ENCODE measurements at regions not wholly inside any gene's neighbourhood (a gene's known extent, or its start where the extent isn't known, plus 50 kb on each side); places are given as distances from the start of the nearest gene placed in this dataset.

GRCh38 chr14:82438436-82438835 is 904.8 kb upstream of the SEL1L start:
- no peak for DNase-seq (ENCODE audit: low read depth in 2 of 2)

DNA sequence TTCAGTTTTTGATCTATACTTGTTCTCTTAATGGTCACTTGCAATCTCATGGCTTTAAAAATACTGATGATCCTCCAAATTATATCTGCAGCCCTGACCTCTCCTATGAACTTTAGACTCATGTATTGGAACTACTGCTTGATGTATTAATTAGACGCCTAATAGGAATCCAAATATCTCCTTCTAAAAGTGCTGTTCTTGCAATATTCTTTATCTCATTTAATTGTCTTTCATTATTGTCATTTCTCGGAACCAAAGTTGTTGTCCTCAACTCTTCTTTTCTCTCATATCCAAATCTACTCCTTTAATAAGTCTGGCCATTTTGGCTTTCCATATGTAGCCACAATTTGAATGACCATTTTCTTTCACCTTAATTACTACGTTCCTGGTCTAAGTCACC is 907.6 kb upstream of the SEL1L start:
- DNase-seq (ENCODE audit: low read depth in 2 of 2): no peak

GRCh38 chr14:82445810-82446570 is 912.3 kb upstream of the SEL1L start:
- DNase-seq (ENCODE audit: low read depth in 2 of 2): no peak

- no peak for DNase-seq (ENCODE audit: low read depth in 2 of 2)
Measured at GRCh38 chr14:82447586-82447985, 913.9 kb upstream of the SEL1L start.

GRCh38 chr14:82449926-82450468 is 916.3 kb upstream of the SEL1L start:
- no peak for DNase-seq (ENCODE audit: low read depth in 2 of 2)

- no peak for DNase-seq (ENCODE audit: low read depth in 2 of 2)
Measured at GRCh38 chr14:82451675-82452074, 918.0 kb upstream of the SEL1L start.

- no peak for DNase-seq (ENCODE audit: low read depth in 2 of 2)
Measured at GRCh38 chr14:82482345-82482744, 948.7 kb upstream of the SEL1L start.

DNA sequence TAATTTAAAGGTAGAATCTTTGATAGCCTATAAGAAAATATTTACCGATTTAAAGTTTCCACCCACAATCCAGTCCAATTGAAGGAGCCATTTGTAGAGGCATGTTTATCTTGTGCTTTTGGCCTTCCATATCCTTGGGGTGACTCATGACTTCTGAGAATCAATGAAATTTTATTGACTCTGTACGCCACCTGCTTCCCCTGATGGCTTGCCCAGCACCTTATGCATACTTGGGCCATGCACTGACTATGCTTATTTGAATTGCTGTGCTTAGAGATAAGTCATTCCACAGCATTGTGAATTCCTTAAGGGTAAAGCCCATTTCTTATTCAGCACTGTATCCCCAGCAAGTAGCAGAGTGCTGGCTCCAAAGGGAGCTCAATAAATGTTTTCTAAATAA is 954.8 kb upstream of the SEL1L start:
- no peak for DNase-seq (ENCODE audit: low read depth in 2 of 2)

DNA sequence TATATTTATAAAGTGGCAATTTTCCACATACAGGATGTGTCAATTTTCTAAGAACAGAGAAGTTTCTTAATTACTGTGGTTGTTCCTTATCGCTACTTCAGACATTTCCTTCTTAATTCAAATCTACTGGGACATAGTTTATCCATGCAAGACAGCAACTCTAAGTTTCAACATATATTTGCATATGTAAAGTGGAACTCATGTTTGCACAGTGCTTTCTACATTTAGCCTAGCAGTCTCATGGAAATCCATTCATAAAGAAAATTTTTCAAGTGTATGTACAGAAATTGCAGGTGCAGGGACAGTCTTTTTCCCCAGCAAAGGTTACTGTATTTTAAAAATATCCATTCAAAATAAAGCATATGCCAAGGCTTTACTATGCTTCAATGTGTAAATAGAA is 956.7 kb upstream of the SEL1L start:
- DNase-seq (ENCODE audit: low read depth in 2 of 2): no peak

GRCh38 chr14:82492157-82492556 is 958.5 kb upstream of the SEL1L start:
- no peak for DNase-seq (ENCODE audit: low read depth in 2 of 2)

DNA sequence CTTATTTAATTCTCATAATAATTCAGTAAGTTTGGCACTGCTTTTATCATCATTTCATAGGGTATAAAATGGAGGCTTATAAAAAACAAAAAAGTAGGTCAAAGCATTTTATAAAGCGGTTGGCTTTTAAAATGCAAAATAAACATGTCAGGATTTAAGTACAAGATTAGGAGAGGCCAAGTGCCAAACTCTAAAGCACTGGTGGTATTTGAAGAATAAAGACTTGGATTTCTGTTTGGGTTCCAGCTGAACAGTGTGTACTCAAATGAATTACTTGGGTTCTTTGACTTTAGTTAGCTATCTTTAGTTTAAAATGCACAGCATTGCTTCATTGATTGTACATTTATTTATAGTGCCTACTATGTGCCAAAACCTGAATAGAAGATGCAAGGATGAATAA is 966.6 kb upstream of the SEL1L start:
- no peak for DNase-seq (ENCODE audit: low read depth in 2 of 2)

- no peak for DNase-seq (ENCODE audit: low read depth in 2 of 2)
Measured at GRCh38 chr14:82501554-82501953, 967.9 kb upstream of the SEL1L start.

- no peak for DNase-seq (ENCODE audit: low read depth in 2 of 2)
Measured at GRCh38 chr14:82502043-82502442, 968.4 kb upstream of the SEL1L start.

DNA sequence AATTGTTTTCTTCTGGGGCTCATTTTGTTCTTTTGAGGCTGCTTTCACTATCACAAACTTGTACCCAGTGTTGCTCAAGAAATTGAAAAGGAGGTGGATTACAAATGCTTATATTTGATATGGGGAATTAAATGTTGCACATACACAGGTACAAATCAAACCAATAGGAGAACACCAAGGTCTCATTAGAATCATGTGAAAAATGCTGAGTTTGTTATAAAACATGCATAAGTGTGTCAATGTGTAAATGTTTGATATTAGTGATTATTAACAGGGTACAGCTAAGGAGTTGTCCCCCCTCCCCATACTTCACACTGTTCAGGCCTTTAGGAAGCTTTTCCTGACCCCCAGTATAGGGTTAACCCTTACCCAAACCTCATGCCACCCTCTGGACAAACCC is 971.2 kb upstream of the SEL1L start:
- no peak for DNase-seq (ENCODE audit: low read depth in 2 of 2)

GRCh38 chr14:82510007-82510406 is 976.4 kb upstream of the SEL1L start:
- no peak for DNase-seq (ENCODE audit: low read depth in 2 of 2)

DNA sequence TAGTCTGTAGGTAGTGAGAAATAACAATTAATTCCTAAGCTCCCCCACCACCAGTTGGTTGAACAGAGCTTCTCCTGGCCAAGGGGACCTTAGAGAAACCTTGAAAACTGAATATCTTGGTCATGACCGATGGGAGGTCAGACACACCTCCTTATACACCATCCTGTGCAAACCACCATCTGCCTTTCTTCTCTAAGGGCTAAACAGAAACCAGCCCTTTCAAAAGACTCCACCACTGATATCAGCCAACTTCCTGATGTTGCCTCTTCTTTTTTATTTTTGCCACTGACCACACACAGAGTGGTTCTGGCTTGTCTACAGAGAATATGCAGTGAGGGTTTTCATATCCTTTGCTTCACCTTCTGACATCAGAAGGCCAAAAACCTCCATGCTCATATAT is 977.7 kb upstream of the SEL1L start:
- no peak for DNase-seq (ENCODE audit: low read depth in 2 of 2)

DNA sequence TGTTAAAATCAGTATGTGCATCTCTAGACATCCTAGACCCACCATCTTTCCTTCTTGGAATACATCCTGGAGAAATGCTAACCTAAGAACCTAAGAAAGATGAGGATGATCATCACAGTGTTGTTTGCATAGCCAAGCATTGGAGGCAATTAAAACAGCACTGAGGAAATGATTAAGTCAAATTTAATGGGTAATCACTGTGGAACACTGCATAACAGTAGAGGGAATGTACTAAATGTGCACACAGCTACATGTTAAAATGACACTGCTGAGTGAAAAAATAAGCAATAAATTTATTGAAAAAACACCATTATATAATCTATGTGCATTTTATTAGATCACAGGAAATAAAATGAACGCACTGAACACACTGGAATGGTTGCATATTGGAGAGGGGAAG is 987.1 kb upstream of the SEL1L start:
- DNase-seq (ENCODE audit: low read depth in 2 of 2): no peak

GRCh38 chr14:82521191-82521590 is 987.5 kb upstream of the SEL1L start:
- DNase-seq (ENCODE audit: low read depth in 2 of 2): no peak

DNA sequence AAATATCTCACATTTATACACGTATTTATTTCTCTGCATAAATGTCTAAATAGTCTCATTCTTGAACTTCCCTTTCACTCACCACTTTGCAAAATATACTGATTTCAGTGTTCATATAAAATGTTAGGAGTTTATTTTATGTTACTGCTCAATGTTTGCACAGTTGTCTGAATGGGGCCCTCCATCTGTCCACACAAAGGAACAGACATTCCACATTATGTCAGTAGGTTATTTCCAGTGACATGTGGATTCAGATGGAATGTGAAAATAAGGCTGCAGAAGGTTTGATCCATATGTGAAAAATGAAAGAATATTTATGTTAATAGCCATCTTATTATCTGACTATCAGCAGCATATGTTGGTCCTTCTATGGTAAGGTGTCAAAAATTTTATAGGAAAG is 994.4 kb upstream of the SEL1L start:
- no peak for DNase-seq (ENCODE audit: low read depth in 2 of 2)

DNA sequence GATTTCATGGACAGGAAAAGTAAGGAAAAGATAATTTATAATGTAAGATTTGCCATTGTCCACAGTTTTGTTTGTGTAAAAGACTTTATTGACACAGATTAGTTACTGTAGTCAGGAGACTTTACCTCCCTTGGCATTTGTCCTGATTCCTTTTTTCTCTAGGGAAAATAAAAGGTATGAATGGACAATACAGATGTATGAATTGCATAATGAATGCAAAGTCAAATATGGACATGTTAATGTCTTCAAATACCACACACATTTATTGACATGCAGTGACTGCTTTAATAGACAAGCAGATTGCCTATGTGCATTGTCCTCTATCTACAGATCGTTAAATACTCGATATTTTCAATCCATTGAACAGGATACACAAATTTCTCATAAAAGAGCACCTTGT is 999.7 kb upstream of the SEL1L start:
- no peak for DNase-seq (ENCODE audit: low read depth in 2 of 2)

- no peak for DNase-seq (ENCODE audit: low read depth in 2 of 2)
Measured at GRCh38 chr14:82536566-82536965, 1002.9 kb upstream of the SEL1L start.

GRCh38 chr14:82537831-82538230 is 1004.2 kb upstream of the SEL1L start:
- no peak for DNase-seq (ENCODE audit: low read depth in 2 of 2)

- no peak for DNase-seq (ENCODE audit: low read depth in 2 of 2)
Measured at GRCh38 chr14:82546401-82546800, 1012.7 kb upstream of the SEL1L start.

Measured in stimulated activated CD8-positive, alpha-beta memory T cell treated with anti-CD3 and anti-CD28 coated beads, Interleukin-2, amount 100 ng/mL, for 48 hours (primary cell).